AG04449 (cell line): ENCODE measurements at regions not wholly inside any gene's neighbourhood (a gene's known extent, or its start where the extent isn't known, plus 50 kb on each side); places are given as distances from the start of the nearest gene placed in this dataset.

Source experiments
- CTCF ChIA-PET: fragments of 350-600 bp; formaldehyde crosslinking; extraction: SDS; loops from one replicate; lab custom pipeline; 2021; ENCODE audit warnings: antibody characterized with exemption; lab: Yijun Ruan, JAX
- POLR2A ChIA-PET: fragments of 400-600, 350-600 bp; formaldehyde crosslinking; extraction: SDS; loops from one replicate; lab custom pipeline; 2020; ENCODE audit warnings: antibody characterized with exemption, inconsistent platforms; lab: Yijun Ruan, JAX
- DNase-seq: peaks from one replicate; pipeline ENCODE4 v3.0.0-alpha.2; 2010; ENCODE audit warnings: low read depth, low spot score
- H3K4me3 ChIP-seq: 2 replicates; pipeline ENCODE4 v1.5.1; 2011; ENCODE audit warnings: low read depth, mild to moderate bottlenecking, control low read depth, low read length
- TF ChIP-seq, protein P1 (sequence below): IDR thresholded peaks from one replicate; pipeline ENCODE4 v1.5.1; 2011; ENCODE audit warnings: mild to moderate bottlenecking, moderate library complexity, low read length, control low read depth, inconsistent platforms; ENCODE audit not compliant: insufficient read depth; ENCODE audit errors: missing control alignments

DNA sequence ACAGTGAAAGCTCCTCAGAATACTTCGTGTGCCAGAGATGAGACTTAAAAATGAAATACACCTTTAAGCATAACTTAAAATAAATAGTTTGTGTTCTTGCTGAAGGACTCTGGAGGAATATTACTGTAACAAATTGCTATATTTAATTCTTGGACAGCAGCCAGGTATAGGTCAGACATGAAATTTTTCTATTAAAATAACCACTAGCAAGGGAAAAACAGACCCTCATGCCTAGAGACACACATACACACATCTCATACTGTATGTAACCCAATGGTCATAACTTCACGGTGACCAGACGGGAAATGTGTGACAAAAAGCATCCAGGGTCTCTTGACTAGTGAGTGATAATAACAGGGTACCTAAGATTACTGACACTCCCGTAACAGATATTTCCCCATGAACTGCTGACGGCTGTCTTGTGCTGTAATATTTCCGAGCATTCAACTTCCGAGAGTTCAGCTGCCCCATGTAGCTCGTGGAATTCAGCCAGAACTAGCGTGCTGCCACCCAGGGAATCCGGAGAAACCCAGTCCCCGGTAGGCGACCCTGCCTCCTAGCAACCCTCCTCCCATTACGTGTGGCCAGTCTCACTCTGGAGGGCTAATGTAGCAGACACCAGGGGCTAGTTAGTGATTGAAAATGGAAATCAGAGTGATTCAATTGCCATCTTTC, 2295.1 kb upstream of the WWC1 start:
- ChIA-PET CTCF (no interaction called here), POLR2A (no interaction called here)
- TF ChIP-seq, protein P1, sequence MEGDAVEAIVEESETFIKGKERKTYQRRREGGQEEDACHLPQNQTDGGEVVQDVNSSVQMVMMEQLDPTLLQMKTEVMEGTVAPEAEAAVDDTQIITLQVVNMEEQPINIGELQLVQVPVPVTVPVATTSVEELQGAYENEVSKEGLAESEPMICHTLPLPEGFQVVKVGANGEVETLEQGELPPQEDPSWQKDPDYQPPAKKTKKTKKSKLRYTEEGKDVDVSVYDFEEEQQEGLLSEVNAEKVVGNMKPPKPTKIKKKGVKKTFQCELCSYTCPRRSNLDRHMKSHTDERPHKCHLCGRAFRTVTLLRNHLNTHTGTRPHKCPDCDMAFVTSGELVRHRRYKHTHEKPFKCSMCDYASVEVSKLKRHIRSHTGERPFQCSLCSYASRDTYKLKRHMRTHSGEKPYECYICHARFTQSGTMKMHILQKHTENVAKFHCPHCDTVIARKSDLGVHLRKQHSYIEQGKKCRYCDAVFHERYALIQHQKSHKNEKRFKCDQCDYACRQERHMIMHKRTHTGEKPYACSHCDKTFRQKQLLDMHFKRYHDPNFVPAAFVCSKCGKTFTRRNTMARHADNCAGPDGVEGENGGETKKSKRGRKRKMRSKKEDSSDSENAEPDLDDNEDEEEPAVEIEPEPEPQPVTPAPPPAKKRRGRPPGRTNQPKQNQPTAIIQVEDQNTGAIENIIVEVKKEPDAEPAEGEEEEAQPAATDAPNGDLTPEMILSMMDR, result no peak
- H3K4me3 ChIP-seq, result no peak overlapping the region
- no peak for DNase-seq

DNA sequence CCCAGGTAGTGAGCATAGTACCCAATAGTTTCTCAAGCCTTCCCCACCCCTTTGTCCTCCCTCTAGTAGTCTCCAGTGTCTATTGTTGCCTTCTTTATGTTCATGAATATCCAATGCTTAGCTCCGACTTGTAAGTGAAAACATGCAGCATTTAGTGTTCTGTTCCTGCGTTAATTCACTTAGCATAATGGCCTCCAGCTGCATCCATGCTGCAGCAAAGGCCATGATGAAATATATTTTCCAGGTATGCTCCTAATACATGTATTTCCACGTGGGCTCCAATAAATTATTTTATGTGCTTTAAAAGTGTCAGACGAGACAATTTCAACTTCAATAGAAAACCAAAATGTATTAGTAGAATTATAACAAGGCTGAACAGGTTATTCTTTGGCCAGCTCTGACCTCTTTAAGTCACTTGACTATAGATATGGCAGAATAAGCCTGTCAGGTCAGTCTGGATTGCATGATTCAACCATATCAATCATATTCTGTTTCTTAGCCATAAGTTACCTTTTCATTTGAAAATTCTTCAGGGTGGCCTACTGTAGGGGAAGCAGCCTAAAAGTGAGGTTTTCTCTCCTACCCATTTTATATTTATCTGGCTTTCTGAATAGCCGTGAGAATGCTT, 2291.6 kb upstream of the WWC1 start:
- DNase-seq, result no peak
- ChIA-PET POLR2A (no interaction called here), CTCF (no interaction called here)
- TF ChIP-seq, protein P1, result no peak
- no peak overlapping the region for H3K4me3 ChIP-seq

DNA sequence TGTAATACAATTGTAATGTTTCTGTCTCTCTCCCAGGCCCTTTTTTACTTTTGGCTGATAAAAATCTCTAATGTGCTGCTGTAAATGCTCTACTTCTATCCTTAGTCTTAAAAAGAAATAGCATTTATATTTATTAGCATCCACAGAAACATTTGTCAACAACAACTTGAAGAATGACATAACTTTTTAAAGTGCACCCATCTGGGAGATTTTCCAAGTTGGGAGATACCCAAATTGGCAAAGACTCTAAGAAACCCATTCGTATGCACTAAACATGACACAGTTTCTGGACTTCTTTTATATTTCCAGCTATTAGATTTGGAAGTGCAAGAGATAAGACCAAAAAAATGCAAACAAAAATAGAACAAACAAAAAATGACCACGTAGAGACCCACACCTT, 2287.4 kb upstream of the WWC1 start:
- H3K4me3 ChIP-seq, result no peak overlapping the region
- POLR2A ChIA-PET, result no interaction called here
- TF ChIP-seq, protein P1, result no peak
- CTCF ChIA-PET, result no interaction called here
- DNase-seq, result no peak

DNA sequence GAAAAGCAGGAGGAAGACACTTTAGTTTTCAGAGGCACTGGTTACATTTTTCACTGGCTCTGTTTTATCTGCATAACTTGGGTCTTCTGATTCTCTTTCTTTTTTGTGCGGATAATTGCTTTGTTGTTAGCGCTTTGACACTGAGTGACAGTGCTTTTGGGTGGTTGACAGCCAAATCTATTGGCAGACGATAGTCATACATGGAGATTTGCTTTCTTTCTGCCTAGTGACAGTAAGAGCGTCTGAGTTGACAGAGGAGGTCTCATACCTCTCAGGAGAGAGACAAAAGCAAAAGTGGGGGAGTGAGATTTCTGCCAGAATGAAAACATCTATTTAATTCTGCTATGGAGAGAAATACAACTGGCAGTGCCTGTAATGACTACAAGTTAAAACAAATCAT, 2278.0 kb upstream of the WWC1 start:
- CTCF ChIA-PET, result no interaction called here
- TF ChIP-seq, protein P1, result no peak
- POLR2A ChIA-PET, result no interaction called here
- DNase-seq, result no peak
- no peak overlapping the region for H3K4me3 ChIP-seq

DNA sequence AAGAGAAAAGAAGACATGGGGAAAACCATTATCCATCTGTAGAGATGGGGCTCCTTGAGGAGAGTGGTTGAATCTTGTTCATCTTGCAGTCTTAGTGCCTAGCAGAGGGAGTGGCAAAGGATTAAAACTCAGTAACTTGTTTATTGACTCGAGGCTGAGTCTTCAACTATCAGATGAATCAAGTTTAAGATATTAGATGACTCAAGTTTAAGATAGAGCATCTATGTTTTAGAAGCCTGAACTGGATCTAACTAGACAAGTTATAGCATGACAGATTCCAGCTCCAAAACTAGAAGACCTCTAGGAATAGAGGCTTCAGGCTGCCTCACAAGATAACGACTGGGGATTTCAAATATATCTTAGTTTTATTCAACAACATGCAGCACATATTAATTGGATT, 2277.2 kb upstream of the WWC1 start:
- TF ChIP-seq, protein P1, result no peak
- ChIA-PET CTCF (no interaction called here), POLR2A (no interaction called here)
- no peak for DNase-seq
- no peak overlapping the region for H3K4me3 ChIP-seq

DNA sequence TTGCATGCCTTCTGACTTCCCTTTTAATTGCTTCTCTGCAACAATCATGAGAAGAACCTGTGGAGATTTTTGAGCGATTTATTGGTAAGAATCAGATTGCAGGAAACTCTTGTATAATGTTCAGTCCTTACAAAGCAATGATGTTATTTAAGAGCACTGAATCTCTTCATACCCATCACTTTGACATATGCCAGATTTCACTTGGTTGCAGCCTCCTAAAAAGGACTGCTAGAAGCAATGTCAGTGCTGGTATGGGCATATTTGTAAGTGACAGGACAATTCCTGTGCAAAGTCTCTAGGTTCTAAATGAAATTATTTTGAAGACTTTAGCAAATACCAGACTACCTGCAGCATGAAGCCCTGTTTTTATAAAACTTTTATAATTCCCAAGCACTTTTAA, 2272.7 kb upstream of the WWC1 start:
- CTCF ChIA-PET, result no interaction called here
- TF ChIP-seq, protein P1, result no peak

More for the DNA sequence above, 2272.7 kb upstream of the WWC1 start:
- POLR2A ChIA-PET, result no interaction called here
- DNase-seq, result no peak
- H3K4me3 ChIP-seq, result no peak overlapping the region
